ENCODE measurements at regions not wholly inside any gene's neighbourhood (a gene's known extent, or its start where the extent isn't known, plus 50 kb on each side); places are given as distances from the start of the nearest gene placed in this dataset.

GRCh38 chr2:153360239-153360638 lies 118.3 kb downstream of the RPRM start:
- peaks cover 11 to 18% of the 10 kb centered on the region in 2 donors for H3K9me3 Mint-ChIP-seq
- no peaks in the 10 kb centered on the region for H3K4me1 ChIP-seq (ENCODE audit: control insufficient read depth, insufficient read depth, low read length)

GRCh38 chr2:153354377-153354776 lies 124.2 kb downstream of the RPRM start:
- no peak overlapping the region for H3K4me3 Mint-ChIP-seq
- DNase-seq (no peak), ATAC-seq (no peak)
- H3K4me1 Mint-ChIP-seq = no peaks in the 10 kb centered on the region
- TF ChIP-seq CTCF (IDR thresholded peaks at IDR 0.05) = no peak
- Histone ChIP-seq H3K4me3 (ENCODE audit: low read length) (no peak overlapping the region), H3K27me3 (ENCODE audit: control insufficient read depth, insufficient read depth, low read length) (no peaks in the 10 kb centered on the region), H3K4me1 (ENCODE audit: control insufficient read depth, insufficient read depth, low read length) (no peaks in the 10 kb centered on the region), H3K9me3 (ENCODE audit: control insufficient read depth, insufficient read depth, low read length) (no peaks in the 10 kb centered on the region), H3K27ac (ENCODE audit: low read length) (no peak overlapping the region), H3K36me3 (ENCODE audit: control insufficient read depth, insufficient read depth, low read length) (no peaks in the 10 kb centered on the region)
- intact Hi-C loops (cut with micrococcal nuclease) = no loop called here
- no peak overlapping the region for H3K27ac Mint-ChIP-seq
- no peaks in the 10 kb centered on the region for H3K27me3 Mint-ChIP-seq (ENCODE audit: low read depth in 2 of 2)
- H3K9me3 Mint-ChIP-seq = peaks cover 10 to 12% of the 10 kb centered on the region in 2 donors
- peaks cover 6% of the 10 kb centered on the region for H3K36me3 Mint-ChIP-seq
- WGBS (ENCODE audit: insufficient coverage) = no CpG with 5 or more reads among the region's 1 CpG

More at GRCh38 chr2:153360239-153360638, 118.3 kb downstream of the RPRM start:
- H3K4me3 Mint-ChIP-seq = no peak overlapping the region
- no peaks in the 10 kb centered on the region for H3K27me3 Mint-ChIP-seq (ENCODE audit: low read depth in 2 of 2)
- no peaks in the 10 kb centered on the region for H3K36me3 Mint-ChIP-seq
- H3K27ac ChIP-seq (ENCODE audit: low read length) = no peak overlapping the region
- ATAC-seq = no peak
- intact Hi-C loops (cut with micrococcal nuclease) = no loop called here
- H3K4me1 Mint-ChIP-seq = no peaks in the 10 kb centered on the region
- H3K4me3 ChIP-seq (ENCODE audit: low read length) = no peak overlapping the region
- H3K27me3 ChIP-seq (ENCODE audit: control insufficient read depth, insufficient read depth, low read length) = no peaks in the 10 kb centered on the region
- no peak for DNase-seq
- no peaks in the 10 kb centered on the region for H3K36me3 ChIP-seq (ENCODE audit: control insufficient read depth, insufficient read depth, low read length)
- H3K9me3 ChIP-seq (ENCODE audit: control insufficient read depth, insufficient read depth, low read length) = peaks cover 9% of the 10 kb centered on the region
- no peak overlapping the region for H3K27ac Mint-ChIP-seq
- WGBS (ENCODE audit: insufficient coverage) = 85% methylated on average over 3 of the region's 3 CpGs
- TF ChIP-seq CTCF (IDR thresholded peaks at IDR 0.05) = no peak

- TF ChIP-seq CTCF (IDR thresholded peaks at IDR 0.05) = no peak
- Histone ChIP-seq H3K9me3 (ENCODE audit: control insufficient read depth, insufficient read depth, low read length) (no peaks in the 10 kb centered on the region), H3K4me3 (ENCODE audit: low read length) (no peak overlapping the region), H3K27ac (ENCODE audit: low read length) (no peak overlapping the region), H3K36me3 (ENCODE audit: control insufficient read depth, insufficient read depth, low read length) (no peaks in the 10 kb centered on the region), H3K4me1 (ENCODE audit: control insufficient read depth, insufficient read depth, low read length) (no peaks in the 10 kb centered on the region), H3K27me3 (ENCODE audit: control insufficient read depth, insufficient read depth, low read length) (no peaks in the 10 kb centered on the region)
- ATAC-seq = no peak
- DNase-seq = no peak
- no peak overlapping the region for H3K4me3 Mint-ChIP-seq
- H3K27ac Mint-ChIP-seq = no peak overlapping the region
- H3K27me3 Mint-ChIP-seq (ENCODE audit: low read depth in 2 of 2) = no peaks in the 10 kb centered on the region
- H3K36me3 Mint-ChIP-seq = peaks cover 6% of the 10 kb centered on the region
- peaks cover 13 to 14% of the 10 kb centered on the region in 2 donors for H3K9me3 Mint-ChIP-seq
- 86% methylated on average over 4 of the region's 4 CpGs for WGBS (ENCODE audit: insufficient coverage)
- no peaks in the 10 kb centered on the region for H3K4me1 Mint-ChIP-seq
- intact Hi-C loops (cut with micrococcal nuclease) = no loop called here
These were observed 129.0 kb downstream of the RPRM start for GRCh38 chr2:153349603-153350002.

GRCh38 chr2:153347818-153348495 lies 130.6 kb downstream of the RPRM start:
- Histone ChIP-seq H3K27me3 (ENCODE audit: control insufficient read depth, insufficient read depth, low read length) (no peaks in the 10 kb centered on the region), H3K27ac (ENCODE audit: low read length) (no peak overlapping the region), H3K4me1 (ENCODE audit: control insufficient read depth, insufficient read depth, low read length) (no peaks in the 10 kb centered on the region), H3K9me3 (ENCODE audit: control insufficient read depth, insufficient read depth, low read length) (no peaks in the 10 kb centered on the region), H3K36me3 (ENCODE audit: control insufficient read depth, insufficient read depth, low read length) (no peaks in the 10 kb centered on the region), H3K4me3 (ENCODE audit: low read length) (no peak overlapping the region)
- no peak for DNase-seq
- no peak for TF ChIP-seq CTCF (IDR thresholded peaks at IDR 0.05)
- H3K27me3 Mint-ChIP-seq (ENCODE audit: low read depth in 2 of 2) = no peaks in the 10 kb centered on the region
- H3K4me3 Mint-ChIP-seq = no peak overlapping the region
- no peak for ATAC-seq
- no peaks in the 10 kb centered on the region for H3K4me1 Mint-ChIP-seq
- H3K36me3 Mint-ChIP-seq = peaks cover 6% of the 10 kb centered on the region
- H3K9me3 Mint-ChIP-seq = peaks cover 12 to 13% of the 10 kb centered on the region in 2 donors
- no peak overlapping the region for H3K27ac Mint-ChIP-seq
- WGBS (ENCODE audit: insufficient coverage) = no CpG with 5 or more reads among the region's 2 CpGs
- intact Hi-C loops (cut with micrococcal nuclease) = no loop called here
